ENCODE measurements at regions not wholly inside any gene's neighbourhood (a gene's known extent, or its start where the extent isn't known, plus 50 kb on each side); places are given as distances from the start of the nearest gene placed in this dataset.
"Not testable (repeated sequence)": the region's sequence is repeated elsewhere in the genome, so short reads cannot be mapped to it uniquely, and the experiment has no call there.

DNA sequence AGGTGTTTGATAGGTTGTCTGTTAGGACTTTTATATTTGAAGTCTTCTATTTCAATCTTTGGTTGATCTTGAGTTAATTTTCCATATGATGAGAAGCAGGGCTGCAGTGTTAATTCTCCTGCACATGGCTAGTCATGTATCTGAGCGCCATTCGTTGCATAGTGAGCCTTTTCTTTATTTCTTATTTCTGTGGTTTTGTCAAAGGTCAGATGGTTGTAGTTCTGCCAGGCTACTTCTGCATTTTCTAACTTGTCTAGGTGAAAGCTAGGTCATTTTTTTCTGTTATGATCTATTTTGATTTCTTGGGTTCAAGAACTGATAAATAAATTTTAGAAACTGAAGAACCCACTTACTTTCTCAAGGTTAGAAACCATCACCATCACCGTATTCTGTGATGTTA is 56.7 kb downstream of the CCDC74A start:
- DNase-seq (ENCODE audit: low spot score) = no peak

DNA sequence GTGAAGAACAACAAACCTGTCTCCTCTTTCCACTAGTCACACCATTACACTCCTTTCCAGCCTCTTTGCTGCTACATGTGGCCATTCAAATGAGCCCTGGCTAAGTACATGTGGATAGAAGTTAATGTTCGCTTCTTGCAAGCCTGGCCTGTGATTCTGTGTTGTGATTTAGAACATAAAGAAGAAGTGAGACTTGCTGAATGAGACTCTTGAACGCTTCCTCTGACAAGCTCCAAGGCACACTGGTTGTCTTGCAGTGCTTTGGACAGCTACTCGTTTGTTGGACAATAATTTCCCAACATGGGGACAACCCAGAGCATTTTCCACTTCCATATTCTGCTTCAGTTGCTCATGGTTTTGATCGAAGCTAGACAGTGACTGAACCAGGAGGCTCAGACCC is 57.3 kb downstream of the CCDC74A start:
- DNase-seq (ENCODE audit: low spot score) = no peak

DNA sequence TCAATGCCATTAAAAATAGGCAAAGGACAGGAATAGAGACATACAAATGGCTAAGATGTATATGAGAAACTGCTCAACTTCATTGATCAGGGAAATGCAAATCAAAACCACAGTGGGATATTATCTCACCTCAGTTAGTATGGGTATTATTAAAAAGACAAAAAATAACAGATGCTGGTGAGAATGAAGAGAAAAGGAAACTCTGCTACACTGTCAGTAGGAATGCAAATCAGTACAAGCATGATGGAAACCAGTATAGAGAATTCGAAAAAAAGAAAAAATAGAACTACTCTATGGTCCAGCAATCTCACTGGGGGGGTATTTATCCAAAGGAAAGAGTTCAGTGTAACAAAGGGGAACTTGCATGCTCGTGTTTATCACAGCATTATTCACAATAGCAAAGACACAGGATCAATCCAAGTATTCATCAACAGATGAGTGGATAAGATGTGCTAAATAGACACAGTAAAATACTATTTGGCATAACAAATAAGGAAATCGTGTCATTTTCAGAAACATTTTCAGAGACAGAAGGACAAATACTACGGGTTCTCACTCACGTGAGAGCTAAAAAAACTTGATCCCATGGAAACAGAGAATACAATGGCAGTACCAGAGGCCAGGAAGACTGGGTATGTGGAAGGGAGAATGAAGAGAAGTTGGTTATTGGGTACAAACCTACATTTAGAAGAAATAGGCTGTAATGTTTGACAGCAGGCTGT is 60.6 kb downstream of the CCDC74A start:
- DNase-seq (ENCODE audit: low spot score) = no peak

DNA sequence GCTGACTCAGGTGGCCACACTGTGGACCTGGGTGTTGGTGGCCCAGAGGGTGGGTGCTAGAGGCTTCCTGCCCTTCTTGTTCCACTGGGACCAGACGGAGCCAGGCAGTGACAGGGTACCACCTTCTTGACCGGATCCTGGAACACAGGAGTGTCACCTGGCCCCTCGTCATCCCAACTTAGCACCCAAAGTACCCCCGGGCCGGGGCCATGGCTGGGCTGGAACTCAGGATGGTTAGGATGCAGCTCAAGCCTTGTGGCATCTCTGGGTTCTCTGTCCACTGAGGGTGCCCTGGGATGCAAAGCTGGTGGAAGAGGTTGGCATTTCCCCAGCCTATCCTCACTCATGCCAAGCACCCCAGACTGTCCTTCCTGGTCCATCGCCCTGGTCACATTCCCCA is 61.4 kb downstream of the CCDC74A start:
- DNase-seq (ENCODE audit: low spot score) = not testable (repeated sequence)

DNA sequence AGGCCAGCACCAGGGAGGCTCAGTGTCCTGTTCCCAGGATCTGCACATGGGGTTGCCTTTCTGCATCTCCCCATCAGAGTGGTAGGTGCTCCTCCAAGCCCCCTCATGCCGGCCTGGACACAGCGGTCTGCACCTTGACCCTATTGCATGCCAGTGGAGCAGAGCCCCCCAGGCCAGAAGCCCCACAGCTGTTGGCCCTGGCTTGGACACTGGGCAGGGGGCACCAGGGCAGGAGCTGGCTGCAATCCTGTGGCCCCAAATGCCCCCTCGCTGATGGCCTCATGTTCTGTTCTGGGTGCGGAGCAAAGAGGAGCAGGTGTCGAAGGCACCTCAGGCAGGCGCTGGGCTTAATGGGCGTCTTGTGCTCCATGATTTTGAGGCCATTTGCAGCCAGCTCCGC is 62.7 kb downstream of the CCDC74A start:
- DNase-seq (ENCODE audit: low spot score) = no peak

DNA sequence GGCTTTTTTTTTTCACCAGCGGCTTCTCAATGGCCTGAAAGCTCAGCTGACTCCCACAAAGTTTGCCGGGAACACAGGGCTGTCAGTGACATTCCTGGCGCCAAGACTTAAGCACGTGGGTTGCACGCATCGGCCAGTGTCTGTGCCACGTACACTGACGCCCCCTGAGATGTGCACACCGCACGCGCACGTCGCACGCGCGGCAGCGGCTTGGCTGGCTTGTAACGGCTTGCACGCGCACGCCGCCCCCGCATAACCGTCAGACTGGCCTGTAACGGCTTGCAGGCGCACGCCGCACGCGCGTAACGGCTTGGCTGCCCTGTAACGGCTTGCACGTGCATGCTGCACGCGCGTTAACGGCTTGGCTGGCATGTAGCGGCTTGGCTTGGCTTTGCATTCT is 63.2 kb downstream of the CCDC74A start:
- DNase-seq (ENCODE audit: low spot score) = no peak

DNA sequence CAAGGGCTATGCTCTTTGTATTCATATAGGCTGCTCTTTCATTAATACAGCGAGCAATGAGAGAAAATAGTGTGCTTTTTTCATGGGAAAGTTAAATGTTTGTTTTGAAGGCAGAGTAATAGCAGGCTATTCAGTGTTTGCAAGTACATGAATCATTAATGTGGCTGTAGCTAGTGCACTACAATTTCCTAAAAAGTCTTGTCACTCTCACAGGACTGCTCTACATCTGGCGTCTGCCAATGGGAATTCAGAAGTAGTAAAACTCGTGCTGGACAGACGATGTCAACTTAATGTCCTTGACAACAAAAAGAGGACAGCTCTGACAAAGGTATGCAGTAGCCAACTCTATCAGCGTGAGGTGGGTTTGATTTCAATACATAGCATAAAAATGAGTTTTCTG is 68.9 kb downstream of the CCDC74A start:
- DNase-seq (ENCODE audit: low spot score) = not testable (repeated sequence)

DNA sequence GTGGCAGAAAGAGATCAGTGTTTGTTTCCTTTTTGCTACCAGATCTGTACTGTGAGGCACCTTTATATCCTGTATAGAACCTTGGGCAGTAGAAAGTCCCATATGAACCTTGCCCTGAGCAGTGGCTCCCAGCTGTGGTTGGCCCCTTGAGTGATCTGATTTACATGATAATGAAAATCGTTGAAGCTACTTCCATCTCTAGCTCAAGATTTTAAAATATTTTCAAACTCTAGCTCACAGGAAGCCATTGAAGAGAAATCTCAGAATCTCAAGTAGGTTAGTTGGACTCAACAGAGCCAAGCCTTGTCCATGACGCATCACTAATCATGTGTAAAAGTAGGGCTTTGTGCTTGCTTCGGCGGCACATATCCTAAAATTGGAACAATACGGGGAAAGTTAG is 74.8 kb downstream of the CCDC74A start:
- DNase-seq (ENCODE audit: low spot score) = not testable (repeated sequence)

DNA sequence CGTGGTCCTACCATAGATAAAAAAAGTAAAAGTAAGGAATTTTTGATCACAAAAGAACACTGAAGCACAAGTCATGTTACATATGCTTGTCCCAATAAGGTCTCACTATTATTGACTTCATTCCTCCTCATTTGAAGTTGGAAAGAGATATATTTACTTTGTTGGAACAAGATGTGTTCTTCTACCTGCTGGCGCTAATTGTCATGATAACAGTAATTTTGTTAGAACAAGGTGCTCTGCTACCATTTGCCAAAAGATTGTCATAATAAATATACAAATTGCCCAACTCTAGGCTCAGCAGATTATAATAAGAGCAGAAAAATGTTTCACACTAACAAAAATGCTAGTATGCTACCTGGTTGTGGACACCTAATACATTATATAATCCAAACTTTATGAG is 77.0 kb downstream of the CCDC74A start:
- DNase-seq (ENCODE audit: low spot score) = not testable (repeated sequence)

DNA sequence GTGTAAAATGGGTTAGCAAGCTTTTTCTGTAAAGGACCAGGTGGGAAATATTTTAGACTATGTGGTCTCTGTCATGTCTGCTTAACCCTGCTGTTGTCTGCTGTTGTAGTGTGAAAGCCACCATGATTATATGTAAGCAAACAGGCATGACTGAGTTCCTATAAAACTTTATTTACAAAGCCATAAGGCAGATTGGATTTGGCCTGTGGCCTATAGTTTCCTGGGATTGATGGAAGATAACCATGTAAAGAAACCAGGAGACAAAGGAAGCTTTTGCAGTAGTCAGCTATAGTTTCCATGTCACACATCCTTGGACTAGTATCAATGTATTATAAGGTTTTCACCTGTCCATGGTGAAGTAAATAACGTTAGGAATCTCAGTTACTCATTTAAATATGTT is 78.7 kb downstream of the CCDC74A start:
- DNase-seq (ENCODE audit: low spot score) = not testable (repeated sequence)

DNA sequence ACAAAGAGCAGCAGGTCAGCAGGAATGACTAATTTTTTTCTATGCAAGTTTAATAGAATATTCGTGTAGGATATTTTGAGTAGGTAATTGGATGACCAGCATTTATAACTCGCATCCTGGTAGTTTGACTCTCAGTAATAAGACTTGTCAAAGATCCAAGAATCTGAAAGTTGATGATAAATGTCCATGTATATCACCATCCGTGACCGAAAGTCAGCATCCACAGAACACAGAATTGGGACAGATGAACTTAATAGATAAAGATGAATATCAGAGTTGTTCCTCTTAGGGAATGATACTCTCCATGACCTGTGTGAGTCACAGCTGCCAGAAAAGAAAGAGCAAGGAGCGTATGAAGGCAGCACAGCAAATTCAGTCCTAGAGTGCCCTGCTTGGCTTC is 79.4 kb downstream of the CCDC74A start:
- not testable (repeated sequence) for DNase-seq (ENCODE audit: low spot score)

DNA sequence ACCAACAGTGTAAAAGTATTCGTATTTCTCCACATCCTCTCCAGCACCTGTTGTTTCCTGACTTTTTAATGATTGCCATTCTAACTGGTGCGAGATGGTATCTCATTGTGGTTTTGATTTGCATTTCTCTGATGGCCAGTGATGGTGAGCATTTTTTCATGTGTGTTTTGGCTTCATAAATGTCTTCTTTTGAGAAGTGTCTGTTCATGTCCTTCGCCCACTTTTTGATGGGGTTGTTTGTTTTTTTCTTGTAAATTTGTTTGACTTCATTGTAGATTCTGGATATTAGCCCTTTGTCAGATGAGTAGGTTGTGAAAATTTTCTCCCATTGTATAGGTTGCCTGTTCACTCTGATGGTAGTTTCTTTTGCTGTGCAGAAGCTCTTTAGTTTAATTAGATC is 86.9 kb downstream of the CCDC74A start:
- not testable (repeated sequence) for DNase-seq (ENCODE audit: low spot score)

DNA sequence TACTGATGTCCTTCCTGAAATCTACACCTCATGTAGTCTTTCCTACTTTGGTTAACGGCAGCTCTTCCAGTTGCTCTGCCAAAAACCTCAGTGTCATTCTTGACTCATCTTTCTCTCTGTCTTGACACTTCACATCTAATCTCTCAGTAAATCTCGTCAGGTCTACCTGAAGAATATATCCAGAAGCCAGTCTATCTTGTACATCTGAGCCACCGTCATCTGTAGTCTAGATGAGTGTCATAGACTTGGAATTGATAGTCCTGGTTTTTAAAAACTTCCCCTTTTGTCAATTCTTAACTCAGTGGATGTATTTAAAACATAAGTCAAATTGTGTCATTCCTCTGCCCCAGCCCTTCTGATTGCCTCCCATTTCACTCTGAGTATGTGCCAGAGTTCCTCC is 90.6 kb downstream of the CCDC74A start:
- DNase-seq (ENCODE audit: low spot score) = not testable (repeated sequence)

DNA sequence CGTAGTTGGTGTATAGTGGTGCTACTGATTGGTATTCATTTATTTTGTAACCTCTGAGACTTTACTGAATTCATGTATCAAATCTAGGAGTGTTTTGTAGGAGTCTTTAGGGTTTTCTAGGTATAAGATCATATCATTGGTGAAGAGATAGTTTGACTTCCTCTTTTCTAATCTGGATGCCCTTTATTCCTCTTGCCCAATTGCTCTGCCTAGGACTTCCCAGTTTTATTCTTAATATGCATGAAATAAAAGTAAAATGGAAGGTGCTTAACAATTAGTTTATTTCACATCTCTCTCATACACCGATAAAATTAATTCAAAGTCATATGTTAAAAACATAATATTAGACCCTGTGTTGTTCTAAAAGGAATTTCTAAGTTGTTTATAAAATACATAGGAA is 95.2 kb downstream of the CCDC74A start:
- not testable (repeated sequence) for DNase-seq (ENCODE audit: low spot score)

DNA sequence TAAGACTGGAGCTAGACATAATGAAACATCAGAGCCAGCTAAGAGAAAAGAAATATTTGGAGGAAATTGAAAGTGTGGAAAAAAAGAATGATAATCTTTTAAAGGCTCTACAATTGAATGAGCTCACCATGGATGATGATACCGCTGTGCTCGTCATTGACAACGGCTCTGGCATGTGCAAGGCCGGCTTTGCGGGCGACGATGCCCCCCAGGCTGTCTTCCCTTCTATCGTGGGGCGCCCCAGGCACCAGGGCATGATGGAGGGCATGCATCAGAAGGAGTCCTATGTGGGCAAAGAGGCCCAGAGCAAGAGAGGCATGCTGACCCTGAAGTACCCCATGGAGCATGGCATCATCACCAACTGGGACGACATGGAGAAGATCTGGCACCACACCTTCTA is 98.3 kb downstream of the CCDC74A start:
- DNase-seq (ENCODE audit: low spot score) = not testable (repeated sequence)

DNA sequence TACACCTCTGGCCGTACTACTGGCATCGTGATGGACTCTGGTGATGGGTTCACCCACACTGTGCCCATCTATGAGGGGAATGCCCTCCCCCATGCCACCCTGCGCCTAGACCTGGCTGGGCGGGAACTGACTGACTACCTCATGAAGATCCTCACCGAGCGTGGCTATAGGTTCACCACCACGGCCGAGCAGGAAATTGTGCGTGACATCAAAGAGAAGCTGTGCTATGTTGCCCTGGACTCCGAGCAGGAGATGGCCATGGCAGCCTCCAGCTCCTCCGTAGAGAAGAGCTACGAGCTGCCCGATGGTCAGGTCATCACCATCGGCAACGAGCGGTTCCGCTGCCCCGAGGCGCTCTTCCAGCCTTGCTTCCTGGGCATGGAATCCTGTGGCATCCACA is 98.9 kb downstream of the CCDC74A start:
- not testable (repeated sequence) for DNase-seq (ENCODE audit: low spot score)

DNA sequence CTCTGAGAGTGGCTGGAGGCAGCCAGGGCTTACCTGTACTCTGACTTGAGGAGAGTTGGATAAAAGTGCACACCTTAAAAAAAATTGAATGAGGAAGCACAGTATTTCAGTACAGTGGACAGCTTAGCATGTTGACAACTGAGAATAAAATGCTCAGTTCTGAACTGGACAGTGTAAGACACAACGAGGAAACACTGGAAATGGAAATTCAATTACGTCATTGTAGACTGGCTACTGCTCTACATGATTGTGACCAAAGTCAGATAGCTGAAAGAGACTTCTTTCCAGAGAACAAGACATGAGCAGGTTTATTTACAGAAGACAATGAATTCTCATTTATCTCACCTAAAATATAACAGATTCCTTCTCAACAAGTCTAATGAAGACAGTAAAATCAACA is 100.1 kb downstream of the CCDC74A start:
- not testable (repeated sequence) for DNase-seq (ENCODE audit: low spot score)

DNA sequence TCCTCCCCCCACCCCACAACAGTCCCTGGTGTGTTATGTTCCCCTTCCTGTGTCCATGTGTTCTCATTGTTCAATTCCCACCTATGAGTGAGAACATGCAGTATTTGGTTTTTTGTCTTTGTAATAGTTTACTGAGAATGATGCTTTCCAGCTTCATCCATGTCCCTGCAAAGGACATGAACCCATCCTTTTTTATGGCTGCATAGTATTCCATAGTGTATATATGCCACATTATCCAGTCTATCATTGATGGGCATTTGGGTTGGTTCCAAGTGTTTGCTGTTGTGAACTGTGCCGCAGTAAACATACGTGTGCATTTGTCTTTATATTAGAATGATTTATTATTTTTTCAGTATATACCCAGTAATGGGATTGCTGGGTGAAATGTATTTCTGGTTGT is 104.0 kb downstream of the CCDC74A start:
- DNase-seq (ENCODE audit: low spot score) = not testable (repeated sequence)

DNA sequence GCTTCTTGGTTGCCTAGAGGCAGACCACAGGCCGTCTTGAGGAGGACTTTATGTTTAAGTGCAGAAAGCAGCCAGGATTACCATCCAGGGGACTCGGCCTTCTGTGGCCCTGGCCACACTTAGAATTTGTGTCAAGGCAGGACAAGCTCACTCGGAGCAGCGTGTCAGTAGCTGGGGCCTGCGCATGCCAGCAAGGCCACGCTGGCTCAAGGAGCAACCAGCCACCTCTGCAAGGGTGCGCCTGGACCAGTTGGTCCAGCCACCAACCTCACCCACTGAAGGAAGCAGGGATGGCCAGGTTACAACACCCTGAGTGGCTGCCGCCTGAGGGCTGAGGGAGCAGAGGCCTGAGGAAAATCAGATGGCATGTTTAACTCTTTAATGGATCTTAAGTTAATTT is 105.7 kb downstream of the CCDC74A start:
- not testable (repeated sequence) for DNase-seq (ENCODE audit: low spot score)

DNA sequence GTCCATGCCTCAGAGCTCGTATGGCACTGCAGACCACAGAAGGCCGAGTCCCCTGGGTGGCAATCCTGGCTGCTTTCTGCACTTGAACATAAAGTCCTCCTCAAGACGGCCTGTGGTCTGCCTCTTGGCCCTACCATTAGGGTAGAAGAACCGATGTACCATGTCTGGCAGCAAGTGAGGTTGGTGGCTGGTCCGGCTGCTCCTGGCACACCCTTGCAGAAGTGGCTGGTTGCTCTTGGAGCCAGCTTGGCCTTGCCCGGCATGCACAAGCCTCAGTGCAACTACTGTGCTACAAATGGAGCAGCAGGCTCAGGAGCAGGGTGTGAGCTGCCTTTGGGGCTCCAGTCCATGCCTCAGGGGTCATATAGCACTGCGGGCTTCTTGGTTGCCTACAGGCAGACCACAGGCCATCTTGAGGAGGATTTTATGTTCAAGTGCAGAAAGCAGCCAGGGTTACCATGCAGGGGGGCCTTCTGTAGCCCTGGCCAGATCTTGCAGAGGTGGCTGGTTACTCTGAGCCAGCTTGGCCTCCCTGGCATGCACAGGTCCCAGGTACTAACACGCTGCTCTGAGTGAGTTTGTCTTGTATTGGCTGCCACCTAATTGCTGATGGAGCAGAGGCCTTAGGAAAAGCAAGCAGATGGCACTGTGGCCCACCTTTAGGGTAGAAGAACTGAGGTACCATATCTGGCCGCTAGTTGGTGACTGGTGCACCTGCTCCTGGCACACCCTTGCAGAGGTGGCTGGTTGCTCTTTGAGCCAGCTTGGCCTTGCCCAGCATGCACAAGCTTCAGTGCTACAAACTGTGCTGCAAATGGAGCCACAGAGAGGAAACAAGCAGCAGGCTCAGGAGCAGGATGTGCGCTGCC is 106.4 kb downstream of the CCDC74A start:
- not testable (repeated sequence) for DNase-seq (ENCODE audit: low spot score)

DNA sequence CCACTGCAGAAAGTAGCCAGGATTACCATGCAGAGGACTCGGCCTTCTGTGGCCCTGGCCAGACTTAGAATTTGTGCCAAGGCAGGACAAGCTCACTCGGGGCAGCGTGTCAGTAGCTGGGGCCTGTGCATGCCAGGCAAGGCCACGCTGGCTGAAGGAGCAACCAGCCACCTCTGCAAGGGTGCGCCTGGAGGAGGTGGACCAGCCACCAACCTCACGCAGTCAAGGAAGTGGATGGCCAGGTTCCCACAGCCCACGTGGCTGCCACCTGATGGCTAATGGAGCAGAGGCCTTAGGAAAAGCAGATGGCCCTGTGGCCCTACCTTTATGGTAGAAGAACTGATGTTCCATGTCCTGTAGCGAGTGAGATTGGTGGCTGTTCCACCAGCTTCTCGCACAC is 107.9 kb downstream of the CCDC74A start:
- no peak for DNase-seq (ENCODE audit: low spot score)

DNA sequence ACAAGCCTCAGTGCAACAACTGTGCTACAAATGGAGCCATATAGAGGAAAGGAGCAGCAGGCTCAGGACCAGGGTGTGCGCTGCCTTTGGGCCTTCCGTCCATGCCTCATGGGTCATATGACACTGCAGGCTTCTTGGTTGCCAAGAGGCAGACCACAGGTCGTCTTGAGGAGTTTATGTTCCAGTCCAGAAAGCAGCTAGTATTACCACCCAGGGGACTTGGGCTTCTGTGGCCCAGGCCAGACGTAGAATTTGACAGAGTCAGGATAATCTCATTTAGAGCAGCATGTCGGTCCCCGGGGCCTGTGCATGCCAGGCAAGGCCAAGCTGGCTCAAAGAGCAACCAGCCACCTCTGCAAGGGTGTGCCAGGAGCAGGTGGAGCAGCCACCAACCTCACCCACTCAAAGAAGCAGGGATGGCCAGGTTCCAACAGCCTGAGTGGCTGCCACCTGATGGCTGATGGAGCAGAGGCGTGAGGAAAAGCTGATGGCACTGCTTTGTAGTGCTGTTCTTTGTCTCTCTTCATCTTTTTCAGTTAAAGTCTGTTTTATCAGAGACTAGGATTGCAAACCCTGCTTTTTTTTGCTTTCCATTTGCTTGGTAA is 109.1 kb downstream of the CCDC74A start:
- DNase-seq (ENCODE audit: low spot score) = not testable (repeated sequence)

Data from HuH-7 (cell line).